ENCODE measurements at regions not wholly inside any gene's neighbourhood (a gene's known extent, or its start where the extent isn't known, plus 50 kb on each side); places are given as distances from the start of the nearest gene placed in this dataset.

GRCh38 chr20:39299783-39300182 lies 337.6 kb downstream of the DHX35 start:
- Histone ChIP-seq H2AK5ac (ENCODE audit: low read depth, low read length) (no peak overlapping the region), H3K4ac (replicated peaks; ENCODE audit: insufficient read length, low read depth, low read length) (no peak overlapping the region), H4K5ac (ENCODE audit: insufficient read length, low read depth, low read length) (no peak overlapping the region), H2BK15ac (ENCODE audit: low read length) (no peak overlapping the region), H2BK20ac (ENCODE audit: low read length) (no peak overlapping the region), H3K36me3 (ENCODE audit: control insufficient read depth in 2 of 4, insufficient read depth in 4 of 4, low read length in 3 of 4) (no peaks in the 10 kb centered on the region), H3K56ac (replicated peaks; ENCODE audit: insufficient read length, low read depth, low read length) (no peak overlapping the region), H3K9me3 (ENCODE audit: insufficient read depth in 2 of 2, low read depth in 1 of 2, low read length in 1 of 2) (no peaks in the 10 kb centered on the region), H3K4me3 (ENCODE audit: extremely low read depth in 1 of 4, insufficient read depth in 2 of 4, low read depth in 3 of 4, low read length in 4 of 4) (no peak overlapping the region), H4K8ac (ENCODE audit: extremely low read depth, insufficient read depth, low read length) (no peak overlapping the region), H3K4me2 (ENCODE audit: insufficient read depth in 1 of 2, low read depth in 2 of 2, low read length in 2 of 2) (no peak overlapping the region), H2BK12ac (ENCODE audit: low read depth, low read length) (no peak overlapping the region), H3K23ac (ENCODE audit: insufficient read length) (no peak overlapping the region), H2AFZ (ENCODE audit: low read length) (no peak overlapping the region), H3K18ac (ENCODE audit: extremely low read depth, low read length) (no peak overlapping the region), H3K9ac (replicated peaks in 1 of 4; ENCODE audit: extremely low read depth in 1 of 4, low read depth in 3 of 4, low read length in 3 of 4) (no peak overlapping the region), H3K27ac (ENCODE audit: low read depth, low read length) (no peak overlapping the region), H3K14ac (ENCODE audit: insufficient read length) (no peak overlapping the region), H3K27me3 (replicated peaks in 1 of 4; ENCODE audit: control insufficient read depth in 3 of 4, extremely low read depth in 1 of 4, insufficient read depth in 3 of 4, low read length in 3 of 4) (no peaks in the 10 kb centered on the region), H3K79me1 (ENCODE audit: low read depth, low read length) (no peaks in the 10 kb centered on the region), H2BK120ac (replicated peaks; ENCODE audit: low read depth, low read length) (no peak overlapping the region), H2BK5ac (ENCODE audit: low read depth, low read length) (no peak overlapping the region), H4K91ac (replicated peaks; ENCODE audit: insufficient read length, low read length) (no peak overlapping the region), H3K79me2 (ENCODE audit: control insufficient read depth in 1 of 2, insufficient read depth in 2 of 2, low read length in 2 of 2) (no peaks in the 10 kb centered on the region), H3K4me1 (replicated peaks in 1 of 4; ENCODE audit: control insufficient read depth in 3 of 4, insufficient read depth in 4 of 4, low read length in 3 of 4) (peaks cover 0 to under 1% (median 0%) of the 10 kb centered on the region in 4 experiments; a peak in 2 of 7 replicates), H3K23me2 (ENCODE audit: low read depth, low read length) (no peaks in the 10 kb centered on the region), H4K20me1 (replicated peaks in 1 of 2; ENCODE audit: control insufficient read depth in 1 of 2, insufficient read depth in 2 of 2, low read length in 2 of 2) (no peaks in the 10 kb centered on the region)
- FAIRE-seq = no peak
- POLR2A ChIA-PET (ENCODE audit: partially characterized antibody) = no interaction called here
- CTCF ChIA-PET (ENCODE audit: partially characterized antibody) = interaction anchor here (1.9 kb wide), 1 partner anchor 10 kb away, joined by 9 read pairs; no protein-coding TSS in a partner anchor
- DNase-seq (ENCODE audit: low read depth in 1 of 2, low spot score in 2 of 2) = no peak
- 97% methylated on average over 2 of the region's 2 CpGs; no CpG with 5 or more reads in 1 of the 2 experiments for WGBS, 2 experiments (ENCODE audit: extremely low coverage in 1 of 2, insufficient coverage in 1 of 2, insufficient read length in 1 of 2, insufficient replicate concordance in 2 of 2, low coverage in 1 of 2, low lambda C conversion rate in 2 of 2, missing lambda C conversion rate in 1 of 2)
- TF ChIP-seq CHD1 (IDR thresholded peaks at IDR 0.05; ENCODE audit: low read depth, low read length) (no peak), RFX5 (IDR thresholded peaks at IDR 0.05; ENCODE audit: borderline replicate concordance, low read depth, low read length) (no peak), EZH2 (IDR thresholded peaks at IDR 0.05; ENCODE audit: low read depth, low read length, severe bottlenecking) (no peak), NANOG (IDR thresholded peaks at IDR 0.05; ENCODE audit: insufficient read depth, low read depth, low read length, poor library complexity, severe bottlenecking) (no peak), ASH2L (IDR thresholded peaks at IDR 0.05; ENCODE audit: low read length) (no peak), CBX5 (IDR thresholded peaks at IDR 0.05; ENCODE audit: low read depth, low read length) (no peak), CREB1 (IDR thresholded peaks at IDR 0.05) (no peak), RNF2 (IDR thresholded peaks at IDR 0.05; ENCODE audit: borderline replicate concordance, low read depth, low read length, missing control alignments, poor library complexity, severe bottlenecking) (no peak), KDM5A (IDR thresholded peaks at IDR 0.05; ENCODE audit: low read length) (no peak), BACH1 (IDR thresholded peaks at IDR 0.05; ENCODE audit: low read length) (no peak), TAF7 (optimal IDR thresholded peaks at IDR 0.05; ENCODE audit: borderline replicate concordance, low read depth, low read length) (no peak), PHF8 (conservative IDR thresholded peaks at IDR 0.05; ENCODE audit: low read depth, low read length) (no peak), FOSL1 (IDR thresholded peaks at IDR 0.05; ENCODE audit: insufficient read depth, low read depth, low read length) (no peak), SP4 (IDR thresholded peaks at IDR 0.05; ENCODE audit: low read length) (no peak)
